ENCODE measurements at regions not wholly inside any gene's neighbourhood (a gene's known extent, or its start where the extent isn't known, plus 50 kb on each side); places are given as distances from the start of the nearest gene placed in this dataset.

DNA sequence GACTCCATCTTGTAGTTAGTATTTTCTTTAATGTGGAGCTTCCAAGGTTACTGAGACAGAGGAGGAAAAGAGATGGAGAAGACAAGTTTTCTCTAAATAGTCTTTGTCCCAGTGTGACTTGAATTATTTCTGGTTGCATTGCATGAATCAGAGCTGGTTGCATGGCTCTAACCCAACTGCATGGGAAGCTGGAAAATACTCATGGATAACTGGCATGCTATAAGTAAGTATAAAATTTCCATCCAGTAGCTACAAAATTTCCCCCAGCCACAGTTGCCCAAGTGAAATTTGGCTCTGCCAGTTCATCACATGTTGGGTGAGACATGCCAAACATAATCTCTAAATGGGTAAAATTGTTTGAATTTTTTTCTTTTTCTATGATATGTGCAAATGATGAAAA, 1161.5 kb downstream of the CDH11 start:
- TF ChIP-seq, protein P1, sequence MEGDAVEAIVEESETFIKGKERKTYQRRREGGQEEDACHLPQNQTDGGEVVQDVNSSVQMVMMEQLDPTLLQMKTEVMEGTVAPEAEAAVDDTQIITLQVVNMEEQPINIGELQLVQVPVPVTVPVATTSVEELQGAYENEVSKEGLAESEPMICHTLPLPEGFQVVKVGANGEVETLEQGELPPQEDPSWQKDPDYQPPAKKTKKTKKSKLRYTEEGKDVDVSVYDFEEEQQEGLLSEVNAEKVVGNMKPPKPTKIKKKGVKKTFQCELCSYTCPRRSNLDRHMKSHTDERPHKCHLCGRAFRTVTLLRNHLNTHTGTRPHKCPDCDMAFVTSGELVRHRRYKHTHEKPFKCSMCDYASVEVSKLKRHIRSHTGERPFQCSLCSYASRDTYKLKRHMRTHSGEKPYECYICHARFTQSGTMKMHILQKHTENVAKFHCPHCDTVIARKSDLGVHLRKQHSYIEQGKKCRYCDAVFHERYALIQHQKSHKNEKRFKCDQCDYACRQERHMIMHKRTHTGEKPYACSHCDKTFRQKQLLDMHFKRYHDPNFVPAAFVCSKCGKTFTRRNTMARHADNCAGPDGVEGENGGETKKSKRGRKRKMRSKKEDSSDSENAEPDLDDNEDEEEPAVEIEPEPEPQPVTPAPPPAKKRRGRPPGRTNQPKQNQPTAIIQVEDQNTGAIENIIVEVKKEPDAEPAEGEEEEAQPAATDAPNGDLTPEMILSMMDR (IDR thresholded peaks at IDR 0.05) = no peak
- no peaks in the 10 kb centered on the region for H3K36me3 ChIP-seq
- no peak for DNase-seq
- peaks cover 0 to 20% (median 3%) of the 10 kb centered on the region in 4 donors for H3K4me1 ChIP-seq
- H3K27me3 ChIP-seq = no peaks in the 10 kb centered on the region
- intact Hi-C loops (cut with DNase I; ENCODE audit: low total_unique reads) = no loop called here
- no peak overlapping the region for H3K4me3 ChIP-seq
- H3K27ac ChIP-seq = no peak overlapping the region
- H3K9me3 ChIP-seq = no peaks in the 10 kb centered on the region

DNA sequence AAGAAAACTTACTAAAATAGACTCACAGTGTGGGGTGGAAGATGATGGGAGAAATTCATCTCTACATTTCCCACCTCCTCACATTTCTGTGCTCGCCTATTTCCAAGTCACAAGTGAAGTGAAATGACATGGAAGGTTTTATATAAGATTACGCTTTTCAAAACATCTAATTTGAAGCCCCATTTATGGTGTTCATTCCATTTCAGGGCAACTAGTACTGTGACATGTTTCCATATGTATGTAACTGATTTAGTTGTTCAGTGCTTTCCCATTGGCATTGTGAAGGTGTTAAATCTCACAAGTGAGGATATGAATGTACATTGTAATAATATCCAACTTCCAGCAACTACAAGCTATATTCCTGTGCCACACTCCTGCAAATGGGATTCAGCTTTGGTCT, 1174.8 kb downstream of the CDH11 start:
- no peaks in the 10 kb centered on the region for H3K27me3 ChIP-seq
- H3K9me3 ChIP-seq = no peaks in the 10 kb centered on the region
- TF ChIP-seq, protein P1 (IDR thresholded peaks at IDR 0.05) = no peak
- no peaks in the 10 kb centered on the region for H3K4me1 ChIP-seq
- DNase-seq = no peak
- intact Hi-C loops (cut with DNase I; ENCODE audit: low total_unique reads) = no loop called here
- H3K4me3 ChIP-seq = no peak overlapping the region
- H3K27ac ChIP-seq = no peak overlapping the region
- no peaks in the 10 kb centered on the region for H3K36me3 ChIP-seq

DNA sequence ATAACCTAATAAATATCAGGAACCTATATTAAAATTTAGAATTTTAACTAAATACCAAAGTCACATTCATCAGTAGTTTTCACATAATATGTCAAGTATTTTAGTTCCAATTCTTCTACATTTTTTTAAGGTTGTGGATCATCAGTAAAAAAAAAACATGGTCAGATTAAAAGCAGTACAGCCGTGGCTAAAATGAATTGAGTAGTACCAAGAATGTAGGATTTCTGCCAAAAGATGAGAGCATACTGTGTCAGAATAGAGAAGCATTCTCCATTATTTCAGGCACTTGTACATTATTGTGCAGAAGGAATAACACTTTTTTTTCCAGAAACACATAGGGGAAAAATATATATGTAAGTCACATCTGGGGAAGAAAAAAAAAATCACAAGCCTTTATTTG, 1176.1 kb downstream of the CDH11 start:
- no peak for DNase-seq
- TF ChIP-seq, protein P1 (IDR thresholded peaks at IDR 0.05) = no peak
- intact Hi-C loops (cut with DNase I; ENCODE audit: low total_unique reads) = no loop called here
- H3K36me3 ChIP-seq = no peaks in the 10 kb centered on the region
- H3K4me1 ChIP-seq = no peaks in the 10 kb centered on the region
- H3K9me3 ChIP-seq = no peaks in the 10 kb centered on the region
- H3K27ac ChIP-seq = no peak overlapping the region
- H3K4me3 ChIP-seq = no peak overlapping the region
- no peaks in the 10 kb centered on the region for H3K27me3 ChIP-seq

DNA sequence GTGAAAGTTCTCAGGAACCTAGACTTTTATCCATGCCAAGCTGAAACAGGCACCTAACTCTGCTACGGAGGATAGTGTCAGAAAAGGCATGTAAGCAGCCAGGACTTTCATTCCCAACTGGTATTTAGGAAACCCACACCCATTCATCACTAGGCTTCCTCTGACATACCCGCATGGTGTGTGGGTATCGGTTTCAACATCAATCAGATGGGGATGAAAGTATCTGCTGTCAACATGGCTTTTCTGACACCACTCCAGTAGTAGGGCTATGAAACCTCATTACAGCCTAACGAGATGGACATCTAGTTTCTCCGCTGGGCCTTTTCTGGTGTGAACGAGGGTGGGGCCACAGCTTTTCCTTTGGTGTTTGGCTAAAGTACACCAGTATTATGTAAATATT, 1178.3 kb downstream of the CDH11 start:
- Histone ChIP-seq H3K4me1 (no peaks in the 10 kb centered on the region), H3K36me3 (no peaks in the 10 kb centered on the region), H3K9me3 (no peaks in the 10 kb centered on the region), H3K27ac (no peak overlapping the region), H3K27me3 (no peaks in the 10 kb centered on the region), H3K4me3 (no peak overlapping the region)
- TF ChIP-seq, protein P1 (IDR thresholded peaks at IDR 0.05) = no peak
- DNase-seq = no peak
- intact Hi-C loops (cut with DNase I; ENCODE audit: low total_unique reads) = no loop called here

DNA sequence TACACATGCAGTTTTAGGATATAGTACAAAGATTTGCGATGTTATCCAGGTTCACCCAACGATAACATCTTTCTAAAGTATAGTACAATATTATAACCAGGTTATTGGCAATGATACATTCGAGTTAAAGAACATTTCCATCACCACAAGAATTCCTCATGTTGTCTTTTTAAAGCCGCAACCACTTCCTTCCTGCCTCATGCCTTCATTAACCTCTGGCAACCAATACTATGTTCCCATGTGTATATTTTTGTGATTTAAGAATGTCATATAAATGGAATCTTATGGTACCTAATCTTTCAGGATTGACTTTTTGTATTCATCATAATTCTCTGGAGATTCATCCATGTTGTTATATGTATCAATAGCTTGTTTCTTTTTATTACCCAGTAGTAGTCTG, 1183.2 kb downstream of the CDH11 start:
- TF ChIP-seq, protein P1 (IDR thresholded peaks at IDR 0.05) = no peak
- no peaks in the 10 kb centered on the region for H3K27me3 ChIP-seq
- DNase-seq = no peak
- no peaks in the 10 kb centered on the region for H3K36me3 ChIP-seq
- H3K27ac ChIP-seq = no peak overlapping the region
- no peak overlapping the region for H3K4me3 ChIP-seq
- no peaks in the 10 kb centered on the region for H3K9me3 ChIP-seq
- H3K4me1 ChIP-seq = no peaks in the 10 kb centered on the region
- intact Hi-C loops (cut with DNase I; ENCODE audit: low total_unique reads) = no loop called here

DNA sequence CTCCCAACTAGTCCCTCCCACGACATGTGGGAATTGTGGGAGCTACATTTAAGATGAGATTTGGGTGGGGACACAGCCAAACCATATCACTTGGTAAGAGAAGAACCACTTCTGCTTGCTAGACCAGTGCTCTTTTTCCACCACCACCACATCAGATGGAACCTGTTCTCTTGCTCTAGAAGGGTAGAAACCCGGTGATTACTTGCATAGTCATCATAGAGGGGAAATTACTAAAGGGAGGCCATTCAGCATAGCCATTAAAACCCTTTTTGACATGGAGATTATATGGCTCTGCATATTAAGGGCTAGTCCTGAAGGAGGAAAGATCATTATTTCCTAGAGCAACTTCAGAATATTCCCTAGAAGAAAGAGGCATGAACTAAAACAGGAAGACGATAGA, 1188.0 kb downstream of the CDH11 start:
- intact Hi-C loops (cut with DNase I; ENCODE audit: low total_unique reads) = no loop called here
- no peak overlapping the region for H3K4me3 ChIP-seq
- no peak for DNase-seq

More for the DNA sequence above, 1188.0 kb downstream of the CDH11 start:
- H3K36me3 ChIP-seq = no peaks in the 10 kb centered on the region
- no peaks in the 10 kb centered on the region for H3K4me1 ChIP-seq
- TF ChIP-seq, protein P1 (IDR thresholded peaks at IDR 0.05) = no peak
- H3K27me3 ChIP-seq = no peaks in the 10 kb centered on the region
- H3K27ac ChIP-seq = no peak overlapping the region
- H3K9me3 ChIP-seq = no peaks in the 10 kb centered on the region

Data from tibial artery (tissue), 4 donors.